RKO (cell line): ENCODE measurements at regions not wholly inside any gene's neighbourhood (a gene's known extent, or its start where the extent isn't known, plus 50 kb on each side); places are given as distances from the start of the nearest gene placed in this dataset.
A peak's percentile ranks its signal among the peaks of the same experiment; 100 is the strongest.
"Not testable (repeated sequence)": the region's sequence is repeated elsewhere in the genome, so short reads cannot be mapped to it uniquely, and the experiment has no call there.

Experiments
- DNase-seq: peaks from one replicate; pipeline ENCODE4 v3.0.0-alpha.2; 2016; ENCODE audit warnings: low spot score

DNA sequence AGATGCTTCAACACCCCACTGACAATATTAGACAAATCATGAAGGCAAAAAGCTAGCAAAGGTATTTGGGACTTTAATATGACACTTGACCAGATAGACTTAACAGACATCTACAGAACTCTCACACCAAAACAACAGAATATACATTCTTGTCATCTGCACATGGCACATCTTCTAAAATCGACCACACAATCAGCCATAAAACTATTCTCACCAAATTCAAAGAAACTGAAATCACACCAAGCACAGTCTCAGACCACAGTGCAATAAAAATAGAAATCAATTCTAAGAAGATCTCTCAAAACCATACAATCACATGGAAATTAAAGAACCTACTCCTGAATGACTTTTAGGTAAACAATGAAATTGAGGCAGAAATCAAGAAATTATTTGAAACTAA is 340.8 kb downstream of the PPP1R2C start:
- DNase-seq: no peak

DNA sequence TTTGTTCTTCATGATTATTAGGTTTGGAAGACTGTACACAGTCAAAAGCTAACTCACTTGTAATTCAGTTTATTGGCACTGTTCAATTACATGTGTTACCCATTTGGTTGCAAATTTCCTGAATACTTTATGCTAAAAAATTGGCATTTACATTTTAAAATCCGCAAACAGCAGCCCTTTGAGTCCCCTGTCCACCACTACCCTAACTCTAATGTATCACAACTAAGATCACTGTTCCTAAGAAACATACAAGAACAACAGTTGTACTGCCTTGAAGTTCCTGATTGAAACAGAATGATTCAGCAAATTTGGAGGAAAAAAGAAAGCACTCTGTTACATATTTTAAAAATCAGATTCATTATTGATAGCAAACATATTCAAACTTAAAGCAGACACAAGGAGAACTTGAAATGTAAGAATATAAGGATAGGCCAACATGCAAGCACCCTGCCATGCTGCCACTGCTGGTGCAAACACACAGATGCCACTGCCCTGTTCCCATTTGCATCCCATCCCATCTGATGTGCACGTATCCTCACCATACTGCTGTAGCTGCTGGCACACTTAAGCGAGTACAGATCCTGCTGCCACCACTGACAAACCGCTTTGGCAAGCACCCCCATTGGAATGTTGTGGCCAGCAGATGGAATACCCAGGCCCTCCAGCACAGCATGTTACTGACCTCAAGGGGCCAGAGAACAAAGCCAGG is 343.4 kb downstream of the PPP1R2C start:
- DNase-seq: no peak

DNA sequence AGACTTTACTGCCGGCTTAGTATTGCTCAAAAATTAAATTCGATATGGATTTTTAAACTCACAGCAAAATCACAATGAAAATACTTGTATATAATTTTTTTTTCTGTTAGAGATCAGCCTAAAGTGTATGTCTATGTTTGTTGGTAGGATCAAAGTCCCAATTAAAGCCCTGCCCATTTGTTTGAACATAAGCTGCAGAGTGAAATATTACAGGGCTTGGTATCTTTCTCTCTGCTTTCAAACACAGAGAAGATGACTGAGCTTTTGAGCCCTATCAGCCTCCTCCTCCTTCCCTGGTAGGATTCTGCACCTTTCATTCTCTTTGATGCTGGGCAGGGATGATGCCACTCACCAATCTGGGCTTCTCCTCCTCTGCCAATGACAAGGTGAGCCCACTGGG is 345.4 kb downstream of the PPP1R2C start:
- DNase-seq: no peak

DNA sequence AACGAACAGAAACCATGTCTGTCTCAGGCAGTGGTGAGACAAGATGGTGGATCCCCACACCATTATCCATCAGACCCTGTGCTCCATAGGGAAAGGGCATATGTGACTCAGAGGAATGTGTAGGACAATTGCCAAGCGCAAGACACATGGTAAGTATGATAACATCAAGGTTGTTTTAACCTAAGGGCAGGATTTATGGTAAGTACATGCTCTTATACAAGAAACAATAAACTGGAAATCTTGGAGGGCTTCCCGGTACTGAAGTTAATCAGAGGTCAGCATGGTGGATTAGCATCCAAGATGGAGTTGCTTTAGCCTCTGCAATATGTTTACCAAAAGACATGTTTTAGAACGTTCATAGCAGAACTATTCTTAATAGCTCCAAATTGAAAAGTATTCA is 355.0 kb downstream of the PPP1R2C start:
- no peak for DNase-seq

DNA sequence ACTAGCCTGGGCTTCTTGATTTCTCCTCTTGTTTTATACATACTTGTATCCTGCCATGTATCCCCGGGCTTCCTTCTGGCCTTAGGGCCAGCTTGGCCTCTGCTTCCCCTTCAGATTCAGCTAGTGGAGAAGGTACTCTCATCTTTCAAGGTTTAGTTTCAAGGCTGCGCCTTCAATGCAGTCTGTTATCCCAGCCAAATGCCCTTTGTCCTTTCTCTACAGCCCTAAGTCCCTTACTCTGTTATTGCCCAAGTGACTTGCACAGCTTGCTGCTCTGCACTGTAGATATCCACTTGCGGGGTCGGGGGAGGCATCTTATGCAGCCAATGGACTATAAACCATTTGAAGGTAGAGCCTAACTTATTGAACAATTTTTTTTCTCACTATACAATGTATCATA is 357.5 kb downstream of the PPP1R2C start:
- DNase-seq: no peak

DNA sequence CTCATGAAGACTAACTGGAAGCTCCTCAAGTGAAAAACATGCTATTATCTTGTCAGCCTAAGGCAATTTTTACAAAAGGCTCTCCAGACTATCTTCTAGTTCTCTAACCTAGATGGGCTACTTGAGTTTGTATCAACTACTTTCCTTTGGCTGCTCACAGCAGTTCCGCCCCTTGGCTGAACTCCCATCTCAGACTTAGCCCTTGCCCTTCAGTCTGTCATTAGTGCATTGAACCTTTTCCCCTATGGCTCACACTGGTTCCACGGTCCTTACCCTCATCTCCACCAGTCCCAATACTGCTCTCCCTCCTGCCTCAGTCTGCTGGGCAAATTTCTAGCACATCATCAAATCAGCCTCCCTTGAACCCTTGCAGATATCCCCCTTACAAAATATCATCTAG is 362.3 kb downstream of the PPP1R2C start:
- DNase-seq: no peak

DNA sequence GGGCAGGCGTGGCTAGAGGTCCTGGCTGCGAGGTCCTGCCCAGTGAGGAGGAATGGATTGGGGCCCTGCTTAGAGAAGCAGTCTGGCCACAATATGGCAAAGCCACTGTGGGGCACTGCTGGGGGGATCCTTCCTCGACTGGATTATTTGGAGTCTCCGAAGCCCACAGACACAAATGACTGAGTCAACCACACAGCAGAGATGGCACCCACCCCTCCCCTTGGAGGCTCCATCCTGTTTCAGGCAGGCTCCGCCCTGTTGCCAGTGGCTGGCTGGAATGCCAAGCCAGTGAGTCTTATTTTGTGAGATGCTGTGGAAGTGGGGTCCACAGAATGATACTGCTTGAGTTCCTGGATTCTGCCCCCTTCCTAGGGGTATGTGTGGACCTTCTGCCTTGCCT is 363.9 kb downstream of the PPP1R2C start:
- no peak for DNase-seq

DNA sequence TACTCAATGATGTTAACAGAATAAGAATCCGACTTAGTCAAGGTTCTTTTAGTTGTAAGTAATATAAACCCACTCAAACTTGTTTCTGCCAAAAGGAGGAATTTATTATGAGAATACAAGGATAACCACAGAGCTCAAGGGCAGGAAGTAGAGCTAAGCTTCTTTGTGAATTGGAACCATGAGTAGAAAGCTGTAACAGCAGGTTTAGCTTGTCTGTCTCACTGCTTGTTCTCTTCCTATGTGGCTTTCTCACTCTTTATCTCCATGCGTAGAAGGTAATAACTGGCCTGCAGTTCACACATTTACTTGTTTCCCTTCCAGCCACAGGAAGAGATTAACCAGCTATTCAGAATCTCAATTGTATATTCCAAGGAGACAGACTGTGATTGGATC is 378.3 kb downstream of the PPP1R2C start:
- no peak for DNase-seq

DNA sequence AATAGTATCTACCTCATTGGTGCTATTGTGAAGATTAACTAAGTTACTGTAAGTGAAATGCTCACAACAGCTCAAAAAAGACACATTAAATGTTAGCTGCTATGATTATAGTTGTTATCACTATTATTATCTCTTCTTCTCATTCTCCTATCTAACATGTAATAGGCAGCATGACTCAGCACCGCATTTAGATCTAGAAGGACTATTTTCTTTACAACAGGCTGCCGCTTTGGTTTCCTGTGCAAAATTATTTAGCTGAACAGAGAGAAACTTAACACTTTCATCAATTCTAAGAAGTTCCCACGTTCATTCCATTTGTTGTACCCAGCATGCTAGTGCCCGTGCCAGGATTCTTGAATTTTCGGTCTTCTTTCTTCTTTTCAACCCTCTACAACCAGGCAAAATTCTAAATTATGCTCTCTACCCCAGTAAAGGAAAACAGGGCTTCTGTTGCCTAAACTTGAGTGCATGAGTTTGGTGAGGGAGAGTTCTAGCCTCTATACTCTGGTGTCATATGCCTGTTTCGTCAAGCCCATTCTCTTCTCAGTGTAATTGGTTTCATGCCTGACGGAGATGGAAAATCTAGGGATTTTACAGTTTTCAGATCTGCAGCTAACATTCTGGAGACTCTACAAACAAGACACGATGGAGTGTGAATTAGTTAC is 378.9 kb downstream of the PPP1R2C start:
- DNase-seq: no peak

DNA sequence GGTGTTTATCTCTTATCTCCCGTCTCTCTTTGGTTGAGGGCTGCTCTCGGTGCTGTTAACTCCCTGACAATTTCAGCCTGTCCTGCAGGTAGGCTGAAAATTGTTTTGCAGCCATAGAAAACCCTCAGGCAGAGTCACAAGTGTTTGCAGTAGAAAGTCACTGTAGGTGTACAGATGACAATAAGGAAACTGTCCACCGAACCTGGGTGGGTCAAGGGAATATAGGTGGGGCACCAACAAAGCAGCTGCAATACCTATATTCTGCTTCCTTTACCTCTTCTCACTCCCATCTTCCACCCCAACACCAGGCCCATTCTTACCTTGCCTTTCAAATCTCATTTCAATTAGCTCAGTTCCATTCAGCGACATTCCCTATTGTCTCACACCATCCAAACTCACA is 381.8 kb downstream of the PPP1R2C start:
- no peak for DNase-seq

DNA sequence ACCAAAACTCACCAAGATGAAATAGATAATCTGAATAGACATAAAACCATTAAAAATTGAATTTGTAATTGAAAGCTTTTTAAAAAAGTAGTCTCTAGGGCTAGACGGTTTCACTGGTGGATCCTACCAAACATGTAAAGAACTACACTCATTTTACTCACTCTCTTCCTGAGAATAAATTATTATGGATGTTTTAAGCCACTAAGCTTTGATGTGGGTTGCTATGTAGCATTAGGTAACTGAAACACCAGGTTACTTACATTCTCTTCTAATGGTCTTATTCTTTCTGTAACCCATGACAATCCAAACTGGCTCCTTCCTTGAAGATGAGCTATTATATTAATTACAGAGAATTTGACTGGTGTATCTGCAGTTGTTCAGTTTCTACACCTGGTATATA is 385.1 kb downstream of the PPP1R2C start:
- DNase-seq: no peak

DNA sequence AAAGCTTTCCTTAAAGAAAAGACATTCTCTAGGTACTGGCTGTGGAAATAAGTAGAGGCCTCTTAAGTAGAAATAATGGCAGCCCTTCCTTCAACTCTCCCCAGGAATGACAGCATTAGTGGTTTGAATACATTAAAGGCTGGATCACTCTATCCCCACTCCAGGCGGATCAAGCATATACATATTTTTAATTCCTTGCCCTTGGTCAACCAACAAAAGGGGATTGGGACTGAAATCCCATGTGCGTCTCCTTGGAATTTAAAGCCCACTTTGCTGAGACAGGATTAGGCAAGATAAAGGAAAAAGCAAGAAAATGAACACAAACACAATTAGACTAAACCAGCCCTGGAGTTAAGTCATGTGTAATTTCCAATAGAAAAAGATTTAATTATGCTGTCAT is 391.3 kb downstream of the PPP1R2C start:
- DNase-seq: no peak

DNA sequence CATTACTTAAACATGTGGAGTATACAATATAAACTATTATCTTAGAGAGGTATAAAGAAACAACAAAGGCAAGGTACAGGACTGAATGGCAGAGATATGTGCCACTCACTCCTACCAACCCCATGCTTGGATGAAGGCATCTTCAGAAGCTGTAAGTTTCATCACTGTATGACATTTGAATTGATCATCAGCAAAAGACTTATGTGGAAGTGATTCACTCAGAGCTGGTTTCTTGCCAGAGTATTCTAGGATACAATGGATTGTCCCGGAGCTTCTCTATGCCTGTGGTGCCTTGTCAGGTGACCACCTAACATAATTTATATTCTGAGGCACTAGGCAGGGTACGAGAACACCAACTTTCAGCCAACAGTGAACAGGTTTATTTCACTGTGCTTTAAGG is 392.2 kb downstream of the PPP1R2C start:
- DNase-seq: peak; percentile 60

DNA sequence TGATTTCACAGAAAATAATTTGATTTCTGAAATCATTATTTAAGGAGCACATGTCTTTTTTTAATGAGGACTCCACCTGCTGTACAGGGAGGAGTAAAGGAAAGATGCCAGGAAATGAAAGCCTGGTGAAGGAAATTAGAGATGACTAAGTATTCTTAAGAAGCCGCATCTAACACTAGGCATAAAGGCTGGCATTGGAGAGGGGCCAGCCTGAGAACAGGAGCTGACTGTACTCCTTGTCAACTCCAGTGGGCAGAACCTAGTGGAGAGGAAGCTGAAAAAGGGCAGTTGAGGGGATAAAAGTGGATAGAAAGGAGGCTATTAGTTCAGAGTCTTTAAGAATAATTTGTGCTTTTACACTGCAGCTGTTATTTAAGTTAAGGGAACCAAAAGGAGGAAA is 393.0 kb downstream of the PPP1R2C start:
- DNase-seq: no peak

DNA sequence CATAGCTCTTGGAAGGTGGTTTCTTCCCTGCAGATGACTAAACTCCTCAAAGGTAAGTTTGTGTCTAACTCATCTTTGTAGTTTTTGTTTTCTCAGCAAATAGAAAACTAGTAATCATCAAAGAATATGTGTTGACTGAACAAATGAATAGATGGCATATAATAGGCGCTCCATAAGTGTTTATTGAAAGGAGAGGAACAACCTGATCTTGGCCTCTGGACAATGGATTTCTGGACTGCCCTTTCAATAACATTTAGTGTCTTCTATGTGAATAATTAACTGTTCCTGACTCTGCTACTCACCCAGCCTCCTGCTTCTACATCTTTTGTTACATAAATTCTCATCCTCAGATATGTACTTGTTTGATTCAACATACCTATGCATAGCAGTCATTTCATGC is 399.1 kb downstream of the PPP1R2C start:
- DNase-seq: no peak

DNA sequence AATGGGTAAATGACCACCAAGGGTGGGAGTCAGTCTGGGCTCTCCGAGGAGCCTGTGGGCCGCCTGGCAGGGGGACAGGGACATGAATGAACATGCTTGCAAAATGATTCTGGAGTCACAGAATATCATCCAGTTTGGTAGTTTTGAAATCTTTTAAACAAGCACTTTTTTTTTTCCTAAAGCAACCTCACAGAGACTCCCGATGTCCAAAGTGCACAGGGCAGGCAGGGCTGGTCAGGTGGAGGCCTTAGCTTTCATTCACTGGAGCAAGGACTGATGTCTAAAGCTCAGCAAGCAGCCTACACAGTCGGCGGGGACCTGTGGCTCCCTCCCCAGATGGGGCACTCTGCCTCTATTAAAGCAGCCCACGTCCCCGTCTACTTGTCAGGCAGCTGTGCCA is 402.9 kb downstream of the PPP1R2C start:
- no peak for DNase-seq

DNA sequence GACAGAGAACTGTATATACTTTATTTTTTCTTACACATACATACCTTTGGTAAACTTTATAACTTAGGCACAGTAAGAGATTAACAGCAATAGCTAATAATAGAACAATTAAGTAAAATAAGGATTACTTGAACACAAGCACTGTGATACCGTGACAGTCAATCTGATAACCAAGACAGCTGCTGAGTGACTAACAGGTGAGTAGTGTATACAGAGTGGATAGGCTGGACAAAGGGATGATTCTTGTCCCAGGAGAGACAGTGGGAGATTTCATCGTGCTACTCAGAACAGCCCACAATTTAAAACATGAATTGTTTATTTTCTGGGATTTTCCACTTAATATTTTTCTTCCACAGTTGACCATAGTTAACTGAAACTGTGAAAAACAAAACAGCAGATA is 411.8 kb downstream of the PPP1R2C start:
- DNase-seq: no peak

DNA sequence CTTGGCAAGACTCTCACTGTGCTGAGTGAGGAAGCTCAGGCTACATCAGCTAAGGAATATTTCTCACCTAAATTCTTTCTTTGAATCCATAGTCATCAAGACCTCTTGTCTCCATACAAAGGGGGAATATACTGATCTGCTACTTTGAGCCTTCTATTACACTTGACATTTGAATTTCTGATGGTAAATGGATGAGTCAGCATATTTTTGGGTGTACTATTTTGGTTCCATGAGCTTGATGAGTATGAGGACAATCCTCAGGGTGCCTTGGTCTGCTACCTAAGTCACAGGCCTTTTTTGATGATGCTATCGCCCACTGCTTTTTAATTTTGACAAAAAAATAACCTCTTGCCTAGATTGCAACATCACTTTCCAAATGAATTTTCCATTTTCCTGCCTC is 415.7 kb downstream of the PPP1R2C start:
- no peak for DNase-seq

DNA sequence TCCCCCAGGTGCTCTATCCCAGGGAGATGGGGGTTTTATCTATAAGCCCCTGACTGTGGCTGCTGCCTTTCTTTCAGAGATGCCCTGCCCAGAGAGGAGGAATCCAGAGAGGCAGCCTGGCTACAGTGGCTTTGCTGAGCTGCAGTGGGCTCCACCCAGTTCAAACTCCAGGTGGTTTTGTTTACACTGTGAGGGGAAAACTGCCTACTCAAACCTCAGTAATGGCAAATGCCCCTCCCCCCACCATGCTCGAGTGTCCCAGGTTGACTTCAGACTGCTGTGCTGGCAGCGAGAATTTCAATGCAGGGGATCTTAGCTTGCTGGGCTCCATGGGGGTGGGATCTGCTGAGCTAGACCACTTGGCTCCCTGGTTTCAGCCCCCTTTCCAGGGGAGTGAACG is 419.6 kb upstream of the CASK start:
- not testable (repeated sequence) for DNase-seq
